NCI-H345 (cell line): ENCODE measurements at regions not wholly inside any gene's neighbourhood (a gene's known extent, or its start where the extent isn't known, plus 50 kb on each side); places are given as distances from the start of the nearest gene placed in this dataset.
"Not testable (repeated sequence)": the region's sequence is repeated elsewhere in the genome, so short reads cannot be mapped to it uniquely, and the experiment has no call there.

Experiments
- DNase-seq: peaks from one replicate; lab custom pipeline; 2025; lab: John Stamatoyannopoulos, UW

DNA sequence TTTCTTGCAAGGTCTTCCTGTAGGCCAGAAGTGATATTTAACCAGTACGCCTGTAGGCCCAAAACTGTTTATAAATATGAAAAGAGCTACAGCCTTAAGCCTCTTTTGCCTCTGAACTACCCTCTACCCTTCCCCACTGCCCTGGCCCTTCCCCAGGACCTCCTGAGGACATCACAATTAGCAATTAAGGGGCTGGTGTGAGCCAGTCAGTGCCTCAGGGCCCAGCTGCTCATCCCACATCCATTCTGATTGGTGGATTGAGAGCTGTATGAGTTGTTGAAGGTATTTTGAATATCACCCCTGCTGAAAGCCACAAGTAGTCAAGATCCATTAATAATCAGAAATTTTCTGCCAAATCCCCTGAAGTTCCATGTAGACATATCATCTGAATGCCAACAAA lies 126.3 kb upstream of the TACR1 start:
- DNase-seq: no peak

DNA sequence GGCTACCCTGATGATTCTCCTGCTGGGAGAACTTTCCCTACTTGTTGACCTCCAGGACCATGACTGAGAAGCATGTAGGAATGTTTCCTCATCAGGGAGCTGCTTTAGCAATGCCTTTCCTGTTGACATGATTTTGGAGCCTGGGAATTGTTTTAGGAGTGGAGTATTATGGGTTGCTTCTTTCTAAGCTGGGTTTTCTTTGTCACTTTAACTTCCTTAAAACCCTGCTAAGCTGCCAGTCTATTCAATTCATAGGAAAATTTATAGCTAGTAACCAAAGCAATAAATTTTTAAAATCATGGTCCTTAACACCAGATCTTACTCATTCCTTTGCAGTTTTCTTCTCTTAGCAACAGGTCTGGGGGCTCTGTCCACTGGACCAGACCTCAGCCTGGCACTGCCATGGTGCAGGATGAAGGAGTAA lies 125.6 kb upstream of the TACR1 start:
- DNase-seq: no peak

DNA sequence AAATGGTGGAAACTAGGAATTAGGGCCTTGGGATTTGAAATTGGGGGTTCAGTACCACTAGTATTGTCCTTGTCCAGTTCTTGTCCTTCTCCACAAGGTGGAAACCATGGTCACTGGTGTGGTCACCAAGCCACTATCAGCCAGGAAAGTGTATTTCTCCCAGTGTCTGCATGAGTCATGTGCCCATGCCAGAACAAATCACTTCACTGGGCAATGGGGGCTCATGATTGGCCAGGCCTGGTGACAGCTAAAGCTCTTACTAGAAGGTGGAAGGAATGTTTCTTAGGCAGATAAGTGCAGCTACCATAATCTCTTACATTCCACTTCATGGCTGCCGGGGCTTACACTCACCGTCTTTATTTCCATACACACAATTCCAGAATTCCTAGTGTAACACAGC lies 124.8 kb upstream of the TACR1 start:
- no peak for DNase-seq

DNA sequence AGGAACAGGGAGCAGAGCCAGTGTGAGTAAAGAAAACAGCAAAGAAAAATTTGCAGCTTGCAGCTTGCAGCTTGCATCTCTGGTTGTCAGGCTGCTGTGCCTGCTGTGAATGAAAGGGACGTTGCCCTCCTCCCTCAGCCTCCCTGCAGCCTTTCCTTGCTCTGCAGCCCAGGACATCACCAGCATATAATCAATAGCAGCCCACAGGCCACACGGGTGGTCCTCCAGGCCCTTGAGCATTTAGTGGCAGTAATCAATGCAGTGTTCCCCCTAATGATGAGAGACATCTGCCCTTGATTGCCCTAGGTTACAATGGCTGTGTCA lies 122.2 kb upstream of the TACR1 start:
- peak; percentile 11 for DNase-seq

DNA sequence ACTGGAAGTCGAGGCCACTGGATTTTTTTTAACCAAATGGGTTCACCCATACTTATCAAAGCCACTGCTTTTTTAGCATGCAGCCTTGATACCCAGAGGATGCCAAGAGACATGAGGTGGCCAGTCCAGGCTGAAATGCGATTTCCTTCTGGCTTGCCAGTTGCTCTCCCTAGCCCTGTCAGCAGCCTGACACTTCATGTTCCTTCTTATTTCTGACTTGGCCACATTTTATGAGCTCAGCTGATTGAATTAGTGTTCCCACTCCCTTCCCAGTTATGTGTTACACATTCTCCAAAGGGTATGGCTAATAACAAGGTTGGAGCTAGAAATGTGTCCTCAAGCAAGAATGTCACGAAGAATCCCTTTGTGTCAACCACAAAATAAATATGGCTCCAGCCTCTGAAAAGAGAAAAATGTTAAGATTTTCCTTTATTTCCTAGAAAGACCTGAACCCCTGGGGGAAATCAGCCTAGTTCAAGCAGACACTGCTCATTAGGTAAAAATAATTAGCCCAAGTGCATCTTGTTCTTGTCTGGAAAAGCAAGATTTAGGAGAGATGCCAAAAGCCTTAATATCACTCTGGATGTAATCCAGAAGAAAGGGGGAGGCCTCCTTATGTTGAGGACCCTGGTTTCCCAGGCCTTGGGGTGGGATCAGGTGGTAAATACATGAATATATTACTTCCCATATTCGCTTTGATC lies 121.7 kb upstream of the TACR1 start:
- DNase-seq: no peak

DNA sequence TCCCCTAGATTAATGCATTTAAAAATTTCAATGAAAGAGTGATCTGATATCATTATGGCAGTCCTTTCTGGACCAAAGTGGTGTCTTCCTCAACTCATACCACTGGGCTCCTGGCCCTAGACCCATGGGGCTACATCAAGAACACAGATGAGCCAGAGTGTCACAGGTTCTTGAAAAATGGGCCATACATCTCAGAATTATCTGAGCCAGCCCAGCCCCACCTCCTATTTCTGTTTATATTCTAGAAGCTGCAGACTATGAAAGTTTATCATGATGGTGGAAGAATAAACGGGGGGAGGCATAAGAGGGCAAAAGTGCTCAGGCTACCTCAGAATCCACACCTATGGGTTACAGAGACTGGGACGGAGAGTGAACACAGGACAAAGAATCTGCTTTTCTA lies 120.6 kb upstream of the TACR1 start:
- DNase-seq: no peak

DNA sequence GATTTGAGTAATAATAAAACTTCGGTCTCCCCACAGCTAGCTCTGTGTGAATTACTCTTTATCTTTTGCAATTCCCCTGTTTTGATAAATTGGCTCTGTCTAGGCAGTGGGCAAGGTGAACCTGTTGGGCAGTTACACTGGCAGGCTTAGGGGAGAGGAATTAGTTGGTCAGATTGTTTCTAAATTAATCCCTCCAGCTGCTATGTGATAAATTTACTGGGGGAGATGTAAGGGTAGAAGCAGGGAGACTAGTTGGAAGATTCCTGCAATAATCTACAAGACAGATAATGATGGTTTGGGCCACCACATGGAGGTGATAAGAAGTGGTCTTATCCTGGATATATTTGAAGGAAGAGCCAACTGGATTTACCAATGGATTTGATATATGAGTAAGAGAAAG lies 118.5 kb upstream of the TACR1 start:
- no peak for DNase-seq

DNA sequence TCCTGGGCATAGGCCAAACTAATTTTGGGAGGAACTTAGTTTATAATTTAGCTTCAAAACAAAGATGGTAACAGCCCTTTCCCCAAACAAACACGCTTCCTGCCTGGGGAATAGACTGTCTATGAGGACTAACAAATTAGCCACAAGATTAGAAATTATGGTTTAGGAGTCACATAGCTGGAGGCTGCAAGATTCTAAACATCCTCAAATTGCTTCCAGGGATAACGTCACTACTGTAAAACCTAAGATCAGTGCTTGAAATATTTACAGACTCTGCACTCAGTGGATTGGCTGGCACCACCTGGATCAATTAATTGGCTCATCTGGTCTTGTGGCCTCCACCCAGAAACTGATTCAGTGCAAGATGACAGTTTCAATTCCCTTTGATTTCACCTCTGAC lies 118.0 kb upstream of the TACR1 start:
- DNase-seq: no peak

DNA sequence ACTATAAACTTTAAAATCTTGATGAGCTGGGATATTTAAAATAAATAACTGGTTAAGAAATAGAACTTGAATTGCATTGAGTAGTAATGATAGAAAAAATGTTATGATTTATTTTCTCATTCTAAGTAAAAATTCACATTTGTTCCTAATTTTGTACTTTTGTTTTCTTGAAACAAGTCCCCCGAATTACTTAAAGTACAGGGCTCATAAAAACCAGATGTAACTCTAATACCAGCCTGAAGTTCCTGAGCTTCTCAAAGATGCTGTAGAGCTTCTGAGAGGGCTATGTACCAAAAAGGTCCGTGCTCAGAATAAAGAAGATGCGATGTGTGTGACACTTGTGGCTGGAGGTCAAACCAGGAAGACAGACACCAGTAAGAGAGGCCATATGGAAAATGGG lies 116.1 kb upstream of the TACR1 start:
- no peak for DNase-seq

DNA sequence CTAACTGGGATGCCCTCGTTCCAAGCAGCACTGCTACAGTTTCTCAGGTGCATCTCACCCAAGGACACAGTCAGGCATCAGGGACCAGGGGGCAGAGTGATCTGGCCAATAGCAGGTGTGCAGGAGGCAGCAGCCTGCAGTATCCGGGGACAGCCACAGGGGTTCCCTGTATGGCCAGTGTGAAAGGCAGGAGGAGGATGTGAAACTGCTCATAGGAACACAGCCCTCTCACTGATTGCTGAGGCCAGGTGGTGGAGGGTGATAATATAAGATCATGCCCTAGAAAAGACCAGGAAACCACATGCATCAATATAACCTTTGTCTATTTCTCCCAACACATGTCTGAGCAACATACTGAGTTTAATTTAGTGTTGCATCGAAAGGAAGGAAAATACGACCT lies 112.7 kb upstream of the TACR1 start:
- DNase-seq: peak; percentile 28

DNA sequence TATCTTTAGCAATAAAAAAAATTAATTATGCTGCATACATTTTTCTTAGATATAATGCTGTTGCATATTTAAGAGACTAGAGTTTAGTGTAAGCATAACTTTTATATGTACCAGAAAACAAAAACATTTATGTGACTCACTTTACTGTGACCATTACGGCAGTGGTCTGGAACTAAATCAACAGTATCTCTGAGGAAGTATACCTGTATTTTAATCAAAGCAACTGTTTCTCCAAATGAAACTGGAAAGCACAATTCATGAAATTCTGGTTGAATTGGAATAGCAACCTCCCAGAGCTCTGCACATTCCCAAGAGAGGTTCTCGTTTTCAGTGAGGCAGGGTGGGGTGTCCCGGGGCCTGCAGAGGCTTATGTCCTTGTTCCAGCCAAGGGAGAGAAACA lies 112.2 kb upstream of the TACR1 start:
- DNase-seq: no peak

DNA sequence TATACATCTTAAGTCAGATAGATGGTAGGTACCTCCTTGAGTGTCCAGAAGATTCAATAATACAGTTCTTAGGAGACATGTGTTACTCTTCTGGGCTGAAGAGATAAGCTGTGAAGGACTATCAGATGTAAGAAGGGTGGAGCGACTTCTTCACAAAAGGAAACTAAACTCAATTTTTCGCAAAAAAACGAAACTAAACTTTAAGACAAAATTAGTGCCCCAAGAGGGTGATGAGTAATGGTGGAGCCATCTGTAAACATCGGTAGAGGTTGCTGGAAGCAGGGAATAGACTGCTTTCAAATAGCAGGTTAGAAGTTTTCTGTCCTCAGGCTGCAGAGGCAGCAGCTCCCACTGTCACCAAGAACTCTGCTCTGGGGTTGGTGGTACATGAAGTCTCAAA lies 111.6 kb upstream of the TACR1 start:
- DNase-seq: no peak

DNA sequence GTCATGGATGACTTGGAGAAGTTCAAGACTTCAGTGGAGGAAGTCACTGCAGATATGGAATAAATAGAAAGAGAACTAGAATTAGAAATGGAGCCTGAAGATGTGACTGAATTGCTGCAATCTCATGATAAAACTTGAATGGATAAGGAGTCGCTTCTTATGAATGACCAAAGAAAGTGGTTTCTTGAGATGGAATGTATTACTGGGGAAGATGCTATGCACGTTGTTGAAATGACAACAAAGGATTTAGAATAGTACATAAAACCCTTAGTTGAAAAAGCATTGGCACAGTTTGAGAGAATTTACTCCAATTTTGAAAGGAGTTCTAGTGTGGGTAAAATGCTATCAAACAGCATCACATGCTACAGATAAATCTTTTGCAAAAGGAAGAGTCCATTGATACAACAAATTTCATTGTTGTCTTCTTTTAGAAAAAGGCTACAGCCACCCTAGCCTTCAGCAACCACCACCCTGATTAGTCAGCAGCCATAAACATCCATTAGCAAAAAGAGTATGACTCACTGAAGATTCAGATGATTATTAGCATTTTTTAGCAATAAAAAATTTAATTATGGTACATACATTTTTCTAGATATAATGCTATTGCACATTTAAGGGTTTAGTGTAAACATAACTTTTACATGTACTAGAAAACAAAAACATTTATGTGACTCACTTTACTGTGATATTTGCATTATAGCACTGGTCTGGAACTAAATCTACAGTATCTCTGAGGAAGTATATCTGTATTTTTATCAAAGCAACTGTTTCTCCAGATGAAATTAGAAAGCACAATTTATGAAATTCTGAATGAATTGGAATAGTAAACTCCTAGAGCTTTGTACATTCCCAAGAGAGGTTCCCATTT lies 110.5 kb upstream of the TACR1 start:
- DNase-seq: no peak

DNA sequence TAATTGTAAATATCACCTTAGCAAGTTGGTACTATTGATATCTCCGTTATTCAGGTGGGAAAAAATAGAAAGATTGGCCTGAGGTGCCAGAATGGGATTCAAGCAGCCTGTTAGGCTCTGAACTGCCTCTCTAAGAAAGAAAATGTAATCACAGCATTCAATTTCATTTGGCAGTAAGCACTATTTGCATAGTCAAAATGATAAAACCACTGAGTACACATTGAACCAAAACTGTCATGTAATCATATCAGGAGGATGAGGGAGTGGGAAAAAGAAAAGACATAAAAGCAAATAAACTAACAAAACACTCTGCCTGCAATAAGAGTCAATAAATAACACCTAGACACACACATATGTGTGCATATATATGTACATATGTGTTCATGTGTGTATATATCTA lies 103.9 kb upstream of the TACR1 start:
- no peak for DNase-seq

DNA sequence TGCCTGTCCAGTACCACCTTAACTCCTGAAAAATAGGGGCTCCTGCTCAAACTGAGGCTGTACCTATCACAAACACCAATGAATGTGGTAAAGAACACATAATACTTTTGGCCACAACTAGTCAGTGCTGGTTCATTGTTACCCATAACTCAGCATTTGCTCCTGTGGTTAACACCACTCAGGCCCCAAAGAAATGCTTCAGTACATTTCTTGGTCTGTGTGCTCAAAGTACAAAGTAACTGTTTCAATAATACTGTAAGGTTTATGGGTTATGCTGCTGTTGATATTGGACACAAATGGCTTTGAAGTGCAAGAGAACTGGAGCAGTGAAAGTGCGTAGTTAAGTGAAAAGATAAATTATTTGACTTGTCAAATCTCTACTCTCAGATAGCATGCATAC lies 95.0 kb upstream of the TACR1 start:
- no peak for DNase-seq

DNA sequence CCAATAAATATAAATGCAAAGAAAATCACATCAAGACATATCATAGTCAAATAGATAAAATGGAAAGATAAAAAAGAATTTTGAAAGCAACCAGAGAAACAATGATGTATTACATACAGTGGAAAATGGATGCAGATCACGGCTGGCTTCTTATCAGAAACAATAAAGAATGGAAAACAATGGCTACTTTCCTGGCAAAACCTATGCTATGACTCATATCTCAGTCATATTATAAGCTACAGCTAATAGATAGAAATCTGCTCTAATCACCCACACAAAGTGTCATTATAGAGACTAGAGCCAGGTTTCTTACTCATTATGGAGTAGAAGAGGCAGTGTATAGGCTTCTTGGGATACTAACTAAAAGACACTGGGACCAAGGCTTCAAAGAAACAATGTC lies 93.5 kb upstream of the TACR1 start:
- no peak for DNase-seq

DNA sequence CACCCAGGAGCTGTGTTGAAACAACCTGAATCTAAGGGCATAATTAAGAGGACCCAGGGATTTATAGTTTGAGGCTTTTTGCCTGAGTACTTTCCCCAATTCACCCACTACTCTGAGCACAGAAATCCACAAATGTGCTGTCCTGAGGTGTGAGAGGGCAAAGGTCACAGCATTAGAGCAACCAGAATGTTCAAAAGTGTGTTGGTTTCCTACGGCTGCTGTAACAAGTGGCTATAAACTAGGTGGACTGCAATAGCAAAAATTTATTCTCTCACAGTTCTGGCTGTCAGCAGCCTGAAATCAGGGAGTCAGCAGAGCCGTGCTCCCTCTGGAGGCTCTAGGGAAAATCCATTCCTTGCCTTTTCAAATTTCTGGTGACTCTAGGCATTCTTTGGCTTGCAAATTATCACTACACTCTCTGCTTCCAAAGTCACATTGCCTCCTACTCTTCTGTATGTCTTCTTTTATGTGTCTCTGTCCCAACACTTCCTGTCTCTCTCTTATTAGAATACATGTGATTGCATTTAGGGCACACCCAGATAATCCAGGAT lies 91.4 kb upstream of the TACR1 start:
- no peak for DNase-seq

DNA sequence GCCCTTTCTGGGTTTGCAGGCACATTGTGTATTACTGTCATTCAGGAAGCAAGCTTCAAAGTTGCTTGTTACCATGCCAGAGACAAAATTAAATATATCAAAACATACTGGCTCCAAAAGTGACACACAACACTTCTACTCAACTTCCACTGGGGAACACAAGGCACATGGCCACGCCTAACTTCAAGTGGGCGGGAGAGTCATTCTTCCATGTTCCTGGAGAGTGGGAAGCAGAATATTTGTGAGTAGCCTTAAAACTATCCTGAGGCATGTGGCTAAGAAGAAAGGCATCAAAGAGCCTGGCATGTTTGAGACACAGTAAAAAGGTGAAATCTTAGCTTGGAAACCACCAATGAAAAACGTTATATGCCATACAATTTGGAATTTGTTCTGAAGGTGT lies 90.5 kb upstream of the TACR1 start:
- no peak for DNase-seq

DNA sequence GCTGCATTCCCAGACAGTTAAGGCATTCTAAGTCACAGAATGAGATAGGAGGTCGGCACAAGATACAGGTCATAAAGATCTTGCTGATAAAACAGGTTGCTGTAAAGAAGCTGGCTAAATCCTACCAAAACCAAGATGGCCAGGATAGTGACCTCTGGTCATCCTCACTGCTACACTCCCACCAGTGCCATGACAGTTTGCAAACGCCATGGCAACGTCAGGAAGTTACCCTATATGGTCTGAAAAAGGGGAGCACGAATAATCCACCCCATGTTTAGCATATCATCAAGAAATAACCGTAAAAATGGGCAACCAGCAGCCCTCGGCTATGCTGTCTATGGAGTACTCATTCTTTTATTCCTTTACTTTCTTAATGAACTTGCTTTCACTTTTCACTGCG lies 89.9 kb upstream of the TACR1 start:
- not testable (repeated sequence) for DNase-seq

DNA sequence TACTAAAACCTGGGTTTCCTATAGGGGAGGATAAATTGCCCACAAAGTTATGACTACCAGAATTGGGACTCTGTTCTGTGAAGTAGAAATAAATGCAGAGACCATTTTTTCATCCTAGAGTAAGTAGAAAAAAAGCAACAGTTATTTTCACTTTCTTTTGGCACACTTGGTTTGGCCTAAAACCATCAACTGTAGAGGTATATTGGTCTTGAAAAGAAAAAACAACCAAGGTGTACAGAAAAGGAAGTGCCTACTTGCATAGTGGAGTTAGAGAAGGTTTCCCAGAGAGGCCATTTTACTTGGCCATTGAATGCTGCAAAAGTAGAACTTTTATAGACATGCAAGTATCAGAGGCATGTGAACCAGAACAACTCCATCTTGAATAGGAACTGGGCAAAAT lies 89.4 kb upstream of the TACR1 start:
- no peak for DNase-seq

DNA sequence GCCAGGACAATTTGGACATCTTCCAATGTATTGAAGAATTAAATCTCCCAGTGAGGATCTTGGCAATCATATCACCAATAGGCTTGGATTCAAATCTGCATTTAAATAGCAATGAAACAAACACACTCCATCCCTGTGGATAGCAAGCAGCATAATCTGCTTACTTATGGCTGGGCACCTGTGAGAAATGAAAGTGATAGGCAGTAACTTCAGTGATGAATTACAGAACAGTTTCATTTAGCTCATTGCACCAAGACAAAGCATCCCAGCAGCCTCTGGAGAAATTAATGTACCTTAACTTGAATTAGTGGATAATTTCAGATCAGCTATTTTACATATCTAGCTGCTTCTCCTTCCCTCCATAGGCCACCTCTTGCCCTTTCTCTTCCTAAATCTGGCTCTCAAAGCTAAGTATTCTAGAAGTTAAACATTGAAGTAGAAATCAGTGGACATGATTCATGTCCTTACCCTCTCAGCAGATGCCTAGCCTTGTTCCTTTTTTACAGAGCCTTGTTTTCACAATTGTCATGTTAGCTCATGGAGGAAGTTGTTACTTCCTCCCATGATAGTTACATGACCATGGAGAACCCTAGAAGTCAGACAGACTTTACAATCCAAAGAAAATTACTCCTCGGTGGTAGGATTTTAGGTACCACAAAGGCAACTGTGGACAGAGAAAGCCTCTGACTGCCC lies 88.5 kb upstream of the TACR1 start:
- DNase-seq: no peak

DNA sequence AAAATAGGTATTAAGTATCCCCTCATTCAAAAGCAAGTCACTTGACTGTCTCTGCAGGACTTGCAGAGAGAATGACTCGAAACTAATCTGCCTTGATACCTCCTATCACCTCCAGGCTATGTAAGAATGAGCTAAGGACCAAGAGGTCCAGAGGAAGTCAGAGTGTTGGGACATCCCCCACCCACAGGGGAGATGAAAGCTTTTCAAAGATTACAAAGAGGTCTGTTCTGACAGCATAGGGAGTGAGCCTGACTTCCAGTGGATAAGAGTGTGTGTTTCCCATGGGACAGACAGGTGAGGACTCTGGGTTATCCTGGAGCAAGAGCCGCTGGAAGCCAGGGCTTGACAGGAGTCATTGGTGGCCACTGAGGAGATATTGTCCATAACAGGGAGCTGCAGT lies 85.0 kb upstream of the TACR1 start:
- no peak for DNase-seq

DNA sequence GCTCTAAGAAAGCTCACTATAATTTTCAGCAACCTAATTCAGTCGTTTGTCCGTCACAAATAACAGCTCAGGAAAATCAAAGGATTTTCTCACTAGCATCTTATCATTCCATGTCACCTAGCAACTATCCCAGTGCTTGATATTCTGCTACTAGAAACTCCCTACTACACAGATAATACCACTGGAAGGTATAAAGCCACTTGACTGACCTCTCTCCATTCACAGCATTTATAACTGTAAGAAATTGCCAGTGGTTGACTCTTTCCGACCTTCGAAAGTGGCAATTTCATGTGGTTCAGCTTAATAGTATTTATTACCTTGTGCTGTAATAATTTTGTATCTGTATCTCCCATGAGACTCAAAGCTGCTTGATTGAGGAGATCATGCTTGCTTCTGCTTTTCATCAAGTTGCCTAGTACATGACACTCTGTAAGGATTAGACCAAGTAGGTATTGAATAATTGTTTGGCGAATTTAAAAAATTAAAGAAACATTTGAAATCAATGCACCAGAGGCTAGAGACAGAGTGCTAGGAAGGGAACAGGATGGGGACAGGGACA lies 79.6 kb upstream of the TACR1 start:
- DNase-seq: no peak
